ENCODE measurements at regions not wholly inside any gene's neighbourhood (a gene's known extent, or its start where the extent isn't known, plus 50 kb on each side); places are given as distances from the start of the nearest gene placed in this dataset.

DNA sequence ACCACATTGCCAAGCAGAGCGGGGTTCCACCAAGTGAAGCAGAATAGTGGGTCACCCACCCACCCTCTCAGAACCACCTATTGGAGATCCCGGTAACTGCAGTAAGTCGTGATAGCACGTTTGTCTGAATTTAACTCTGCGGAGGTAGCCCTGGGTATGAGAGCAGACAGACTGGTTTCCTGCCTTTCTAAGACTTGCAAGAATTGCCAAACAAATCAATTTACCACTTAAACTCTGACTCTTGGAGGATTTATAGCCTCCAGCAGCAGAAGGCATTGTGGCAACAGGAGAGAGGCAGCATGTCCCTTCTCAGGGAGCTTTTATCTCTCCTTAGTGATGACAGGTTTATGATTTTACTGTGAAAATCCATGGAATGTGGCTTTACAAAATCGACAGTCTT, 287.9 kb upstream of the FMN2 start:
- Histone ChIP-seq H2AFZ (ENCODE audit: low read length) (no peak overlapping the region), H4K20me1 (ENCODE audit: control insufficient read depth, extremely low read depth, insufficient read depth, low read length) (no peaks in the 10 kb centered on the region), H3K4me3 (replicated peaks in 1 of 4; ENCODE audit: control extremely low read depth in 1 of 4, insufficient read depth in 1 of 4, low read depth in 3 of 4, low read length in 4 of 4) (no peak overlapping the region), H3K4me2 (ENCODE audit: extremely low read depth, insufficient read depth, low read length) (no peak overlapping the region), H3K9me3 (ENCODE audit: control insufficient read depth, insufficient read depth, low read depth, low read length) (no peaks in the 10 kb centered on the region), H3K36me3 (ENCODE audit: control insufficient read depth, insufficient read depth, low read length) (no peaks in the 10 kb centered on the region), H3K79me2 (ENCODE audit: control insufficient read depth, insufficient read depth, low read length) (no peaks in the 10 kb centered on the region), H3K4me1 (ENCODE audit: control insufficient read depth, extremely low read depth, insufficient read depth, low read length) (no peaks in the 10 kb centered on the region), H3K27me3 (ENCODE audit: control insufficient read depth, insufficient read depth, low read length) (no peaks in the 10 kb centered on the region), H3K27ac (ENCODE audit: insufficient read depth, low read length) (no peak overlapping the region), H3K9ac (ENCODE audit: insufficient read depth, low read length) (no peak overlapping the region)
- TF ChIP-seq EZH2 (IDR thresholded peaks at IDR 0.05; ENCODE audit: low read length, missing control alignments): no peak
- TF ChIP-seq, protein P1, sequence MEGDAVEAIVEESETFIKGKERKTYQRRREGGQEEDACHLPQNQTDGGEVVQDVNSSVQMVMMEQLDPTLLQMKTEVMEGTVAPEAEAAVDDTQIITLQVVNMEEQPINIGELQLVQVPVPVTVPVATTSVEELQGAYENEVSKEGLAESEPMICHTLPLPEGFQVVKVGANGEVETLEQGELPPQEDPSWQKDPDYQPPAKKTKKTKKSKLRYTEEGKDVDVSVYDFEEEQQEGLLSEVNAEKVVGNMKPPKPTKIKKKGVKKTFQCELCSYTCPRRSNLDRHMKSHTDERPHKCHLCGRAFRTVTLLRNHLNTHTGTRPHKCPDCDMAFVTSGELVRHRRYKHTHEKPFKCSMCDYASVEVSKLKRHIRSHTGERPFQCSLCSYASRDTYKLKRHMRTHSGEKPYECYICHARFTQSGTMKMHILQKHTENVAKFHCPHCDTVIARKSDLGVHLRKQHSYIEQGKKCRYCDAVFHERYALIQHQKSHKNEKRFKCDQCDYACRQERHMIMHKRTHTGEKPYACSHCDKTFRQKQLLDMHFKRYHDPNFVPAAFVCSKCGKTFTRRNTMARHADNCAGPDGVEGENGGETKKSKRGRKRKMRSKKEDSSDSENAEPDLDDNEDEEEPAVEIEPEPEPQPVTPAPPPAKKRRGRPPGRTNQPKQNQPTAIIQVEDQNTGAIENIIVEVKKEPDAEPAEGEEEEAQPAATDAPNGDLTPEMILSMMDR (conservative IDR thresholded peaks at IDR 0.05 in 1 of 2, IDR thresholded peaks at IDR 0.05 in 1 of 2; ENCODE audit: low read depth in 1 of 2, low read length in 2 of 2): no peak
- DNase-seq (ENCODE audit: low read depth in 2 of 2): no peak

DNA sequence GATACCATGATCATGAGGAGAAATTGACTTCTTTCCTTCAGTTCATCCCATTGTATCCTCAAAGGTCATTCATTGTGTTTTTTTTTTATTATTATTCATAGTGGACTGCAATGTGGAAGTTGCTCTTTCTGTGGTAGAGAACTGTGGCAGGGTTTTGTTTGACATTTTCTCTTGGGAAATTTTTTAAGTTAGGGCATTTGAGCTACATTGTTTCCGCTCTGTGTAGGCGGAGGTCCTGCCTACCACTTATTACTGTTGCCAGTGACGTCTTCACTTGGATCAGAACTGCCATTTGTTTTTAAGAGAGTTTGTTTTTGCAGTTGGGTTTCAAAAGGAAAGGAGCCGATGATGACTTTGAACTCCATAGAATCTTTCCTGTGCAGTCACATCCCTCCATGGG, 287.4 kb upstream of the FMN2 start:
- H3K27me3 ChIP-seq (ENCODE audit: control insufficient read depth, insufficient read depth, low read length): no peaks in the 10 kb centered on the region
- H4K20me1 ChIP-seq (ENCODE audit: control insufficient read depth, extremely low read depth, insufficient read depth, low read length): no peaks in the 10 kb centered on the region
- H3K79me2 ChIP-seq (ENCODE audit: control insufficient read depth, insufficient read depth, low read length): no peaks in the 10 kb centered on the region
- H3K9ac ChIP-seq (ENCODE audit: insufficient read depth, low read length): no peak overlapping the region
- no peak overlapping the region for H3K27ac ChIP-seq (ENCODE audit: insufficient read depth, low read length)
- H3K36me3 ChIP-seq (ENCODE audit: control insufficient read depth, insufficient read depth, low read length): no peaks in the 10 kb centered on the region
- H3K9me3 ChIP-seq (ENCODE audit: control insufficient read depth, insufficient read depth, low read depth, low read length): no peaks in the 10 kb centered on the region
- H3K4me2 ChIP-seq (ENCODE audit: extremely low read depth, insufficient read depth, low read length): no peak overlapping the region
- no peak for DNase-seq (ENCODE audit: low read depth in 2 of 2)
- no peak overlapping the region for H2AFZ ChIP-seq (ENCODE audit: low read length)
- TF ChIP-seq, protein P1 (conservative IDR thresholded peaks at IDR 0.05 in 1 of 2, IDR thresholded peaks at IDR 0.05 in 1 of 2; ENCODE audit: low read depth in 1 of 2, low read length in 2 of 2): no peak
- TF ChIP-seq EZH2 (IDR thresholded peaks at IDR 0.05; ENCODE audit: low read length, missing control alignments): no peak
- no peak overlapping the region for H3K4me3 ChIP-seq (replicated peaks in 1 of 4; ENCODE audit: control extremely low read depth in 1 of 4, insufficient read depth in 1 of 4, low read depth in 3 of 4, low read length in 4 of 4)
- H3K4me1 ChIP-seq (ENCODE audit: control insufficient read depth, extremely low read depth, insufficient read depth, low read length): no peaks in the 10 kb centered on the region

DNA sequence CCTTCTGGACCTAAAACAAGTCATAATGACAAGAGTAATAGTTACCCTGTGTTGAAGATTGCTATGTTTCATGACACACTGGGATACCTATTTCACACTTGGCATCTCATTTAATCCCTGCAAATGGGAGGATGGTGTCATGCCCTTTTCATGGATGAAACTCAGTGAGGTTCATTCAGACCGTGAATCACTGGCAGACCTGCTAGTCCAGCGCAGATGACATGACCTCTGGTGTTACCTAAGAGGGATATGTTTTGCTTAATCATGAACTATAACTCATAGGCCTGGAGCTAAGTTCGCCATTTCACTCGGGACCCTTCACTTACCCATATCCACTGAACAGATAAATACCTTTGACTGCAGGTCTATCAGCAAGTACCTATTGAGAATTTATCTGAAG, 286.6 kb upstream of the FMN2 start:
- no peak overlapping the region for H3K27ac ChIP-seq (ENCODE audit: insufficient read depth, low read length)
- no peak overlapping the region for H2AFZ ChIP-seq (ENCODE audit: low read length)
- TF ChIP-seq EZH2 (IDR thresholded peaks at IDR 0.05; ENCODE audit: low read length, missing control alignments): no peak
- TF ChIP-seq, protein P1 (conservative IDR thresholded peaks at IDR 0.05 in 1 of 2, IDR thresholded peaks at IDR 0.05 in 1 of 2; ENCODE audit: low read depth in 1 of 2, low read length in 2 of 2): no peak
- H3K4me3 ChIP-seq (replicated peaks in 1 of 4; ENCODE audit: control extremely low read depth in 1 of 4, insufficient read depth in 1 of 4, low read depth in 3 of 4, low read length in 4 of 4): no peak overlapping the region
- no peaks in the 10 kb centered on the region for H3K4me1 ChIP-seq (ENCODE audit: control insufficient read depth, extremely low read depth, insufficient read depth, low read length)
- H4K20me1 ChIP-seq (ENCODE audit: control insufficient read depth, extremely low read depth, insufficient read depth, low read length): no peaks in the 10 kb centered on the region
- H3K79me2 ChIP-seq (ENCODE audit: control insufficient read depth, insufficient read depth, low read length): no peaks in the 10 kb centered on the region
- H3K4me2 ChIP-seq (ENCODE audit: extremely low read depth, insufficient read depth, low read length): no peak overlapping the region
- H3K27me3 ChIP-seq (ENCODE audit: control insufficient read depth, insufficient read depth, low read length): no peaks in the 10 kb centered on the region
- DNase-seq (ENCODE audit: low read depth in 2 of 2): no peak
- no peak overlapping the region for H3K9ac ChIP-seq (ENCODE audit: insufficient read depth, low read length)
- no peaks in the 10 kb centered on the region for H3K36me3 ChIP-seq (ENCODE audit: control insufficient read depth, insufficient read depth, low read length)
- H3K9me3 ChIP-seq (ENCODE audit: control insufficient read depth, insufficient read depth, low read depth, low read length): no peaks in the 10 kb centered on the region
